ENCODE measurements at regions not wholly inside any gene's neighbourhood (a gene's known extent, or its start where the extent isn't known, plus 50 kb on each side); places are given as distances from the start of the nearest gene placed in this dataset.

DNA sequence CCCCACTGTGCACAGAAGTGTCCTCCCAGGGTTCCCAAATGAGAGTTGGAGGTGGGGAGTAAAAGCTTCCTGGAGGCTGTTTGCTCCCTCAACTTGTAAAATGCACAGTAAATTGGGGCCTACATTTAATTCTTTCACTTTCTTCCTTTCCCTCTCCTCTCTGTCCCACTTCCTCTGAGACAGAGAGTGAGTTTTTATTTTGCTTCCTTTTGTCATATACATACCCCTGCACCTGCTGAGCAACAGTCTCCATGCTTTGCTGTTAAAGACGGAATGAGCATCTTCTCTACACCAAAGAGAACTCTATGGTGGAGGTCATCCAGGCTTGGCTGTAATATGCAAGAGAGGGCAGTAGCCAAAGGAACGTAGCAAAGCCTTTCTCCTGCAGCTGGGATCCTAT, 79.3 kb upstream of the VAV3 start:
- H2BK120ac ChIP-seq (ENCODE audit: low read depth, low read length), result no peak overlapping the region
- no peak overlapping the region for H3K23ac ChIP-seq (ENCODE audit: low read depth, low read length, poor library complexity)
- H2BK5ac ChIP-seq (ENCODE audit: low read length), result no peak overlapping the region
- no peaks in the 10 kb centered on the region for H3K36me3 ChIP-seq (replicated peaks in 1 of 2; ENCODE audit: control insufficient read depth in 2 of 2, insufficient read depth in 2 of 2, low read length in 2 of 2)
- H3K9ac ChIP-seq (ENCODE audit: low read depth, low read length, poor library complexity), result no peak overlapping the region
- H3K18ac ChIP-seq (ENCODE audit: low read length), result no peak overlapping the region
- no peak overlapping the region for H3K27ac ChIP-seq (replicated peaks; ENCODE audit: low read length)
- no peak for DNase-seq (ENCODE audit: low spot score)
- peaks cover 1 to 6% of the 10 kb centered on the region in 2 donors for H3K4me1 ChIP-seq (ENCODE audit: control insufficient read depth in 2 of 2, insufficient read depth in 1 of 2, low read depth in 1 of 2, low read length in 2 of 2)
- no peak overlapping the region for H2AK5ac ChIP-seq (ENCODE audit: low read depth, low read length)
- no peaks in the 10 kb centered on the region for H3K27me3 ChIP-seq (ENCODE audit: control insufficient read depth in 3 of 3, insufficient read depth in 3 of 3, low read depth in 1 of 3, low read length in 3 of 3)
- H2AFZ ChIP-seq (ENCODE audit: low read length), result peak overlapping the region; percentile 3
- no peak overlapping the region for H3K4me2 ChIP-seq (ENCODE audit: insufficient read depth, low read length, poor library complexity, severe bottlenecking)
- no peaks in the 10 kb centered on the region for H3K79me1 ChIP-seq (ENCODE audit: low read depth, low read length)
- no peak overlapping the region for H2BK12ac ChIP-seq (ENCODE audit: low read length)
- peaks cover 0 to 2% of the 10 kb centered on the region in 2 donors for H3K9me3 ChIP-seq (replicated peaks in 1 of 2; ENCODE audit: control insufficient read depth in 2 of 2, insufficient read depth in 1 of 2, low read depth in 1 of 2, low read length in 2 of 2)
- H3K4me3 ChIP-seq (ENCODE audit: low read length in 2 of 2), result no peak overlapping the region
- H4K91ac ChIP-seq (ENCODE audit: low read depth, low read length, poor library complexity), result no peak overlapping the region
- no peak overlapping the region for H2BK15ac ChIP-seq (ENCODE audit: low read length)
- H3K14ac ChIP-seq (ENCODE audit: low read length), result no peak overlapping the region
- H4K8ac ChIP-seq (ENCODE audit: low read depth, low read length), result no peak overlapping the region
- no CpG with 5 or more reads among the region's 2 CpGs for WGBS, 2 donors (ENCODE audit: extremely low coverage in 2 of 2, insufficient read length in 2 of 2, insufficient replicate concordance in 1 of 2)
- H3K4ac ChIP-seq (ENCODE audit: low read length), result no peak overlapping the region

GRCh38 chr1:108043707-108044106, 78.7 kb upstream of the VAV3 start:
- Histone ChIP-seq H3K9me3 (replicated peaks in 1 of 2; ENCODE audit: control insufficient read depth in 2 of 2, insufficient read depth in 1 of 2, low read depth in 1 of 2, low read length in 2 of 2) (peaks cover 0 to 2% of the 10 kb centered on the region in 2 donors), H2BK120ac (ENCODE audit: low read depth, low read length) (no peak overlapping the region), H4K8ac (ENCODE audit: low read depth, low read length) (no peak overlapping the region), H3K14ac (ENCODE audit: low read length) (no peak overlapping the region), H3K4ac (ENCODE audit: low read length) (no peak overlapping the region), H3K36me3 (replicated peaks in 1 of 2; ENCODE audit: control insufficient read depth in 2 of 2, insufficient read depth in 2 of 2, low read length in 2 of 2) (no peaks in the 10 kb centered on the region), H4K91ac (ENCODE audit: low read depth, low read length, poor library complexity) (no peak overlapping the region), H3K9ac (ENCODE audit: low read depth, low read length, poor library complexity) (no peak overlapping the region), H3K4me3 (ENCODE audit: low read length in 2 of 2) (no peak overlapping the region), H3K79me1 (ENCODE audit: low read depth, low read length) (no peaks in the 10 kb centered on the region), H3K4me2 (ENCODE audit: insufficient read depth, low read length, poor library complexity, severe bottlenecking) (no peak overlapping the region), H3K27ac (replicated peaks; ENCODE audit: low read length) (no peak overlapping the region), H2BK15ac (ENCODE audit: low read length) (no peak overlapping the region), H2BK12ac (ENCODE audit: low read length) (no peak overlapping the region), H3K23ac (ENCODE audit: low read depth, low read length, poor library complexity) (no peak overlapping the region), H2BK5ac (ENCODE audit: low read length) (no peak overlapping the region), H2AK5ac (ENCODE audit: low read depth, low read length) (no peak overlapping the region), H3K27me3 (ENCODE audit: control insufficient read depth in 3 of 3, insufficient read depth in 3 of 3, low read depth in 1 of 3, low read length in 3 of 3) (no peaks in the 10 kb centered on the region), H2AFZ (ENCODE audit: low read length) (no peak overlapping the region), H3K18ac (ENCODE audit: low read length) (peak overlapping the region; percentile 54), H3K4me1 (ENCODE audit: control insufficient read depth in 2 of 2, insufficient read depth in 1 of 2, low read depth in 1 of 2, low read length in 2 of 2) (peaks cover 1 to 6% of the 10 kb centered on the region in 2 donors)
- DNase-seq (ENCODE audit: low spot score), result no peak
- no CpG with 5 or more reads among the region's 8 CpGs for WGBS, 2 donors (ENCODE audit: extremely low coverage in 2 of 2, insufficient read length in 2 of 2, insufficient replicate concordance in 1 of 2)

- no peaks in the 10 kb centered on the region for H3K27me3 ChIP-seq (ENCODE audit: control insufficient read depth in 3 of 3, insufficient read depth in 3 of 3, low read depth in 1 of 3, low read length in 3 of 3)
Observed at GRCh38 chr1:108042610-108043009, 77.6 kb upstream of the VAV3 start.

GRCh38 chr1:108041360-108042142, 76.6 kb upstream of the VAV3 start:
- WGBS, 2 donors (ENCODE audit: extremely low coverage in 2 of 2, insufficient read length in 2 of 2, insufficient replicate concordance in 1 of 2), result no CpG with 5 or more reads among the region's 7 CpGs
- Histone ChIP-seq H4K8ac (ENCODE audit: low read depth, low read length) (no peak overlapping the region), H2BK15ac (ENCODE audit: low read length) (no peak overlapping the region), H3K27ac (replicated peaks; ENCODE audit: low read length) (no peak overlapping the region), H4K91ac (ENCODE audit: low read depth, low read length, poor library complexity) (no peak overlapping the region), H3K4me3 (ENCODE audit: low read length in 2 of 2) (no peak overlapping the region), H3K27me3 (ENCODE audit: control insufficient read depth in 3 of 3, insufficient read depth in 3 of 3, low read depth in 1 of 3, low read length in 3 of 3) (no peaks in the 10 kb centered on the region), H3K79me1 (ENCODE audit: low read depth, low read length) (no peaks in the 10 kb centered on the region), H2BK12ac (ENCODE audit: low read length) (no peak overlapping the region), H3K23ac (ENCODE audit: low read depth, low read length, poor library complexity) (no peak overlapping the region), H3K9ac (ENCODE audit: low read depth, low read length, poor library complexity) (no peak overlapping the region), H2BK5ac (ENCODE audit: low read length) (no peak overlapping the region), H3K4me2 (ENCODE audit: insufficient read depth, low read length, poor library complexity, severe bottlenecking) (no peak overlapping the region), H2BK120ac (ENCODE audit: low read depth, low read length) (no peak overlapping the region), H3K4ac (ENCODE audit: low read length) (no peak overlapping the region), H3K36me3 (replicated peaks in 1 of 2; ENCODE audit: control insufficient read depth in 2 of 2, insufficient read depth in 2 of 2, low read length in 2 of 2) (no peaks in the 10 kb centered on the region), H3K14ac (ENCODE audit: low read length) (no peak overlapping the region), H3K4me1 (ENCODE audit: control insufficient read depth in 2 of 2, insufficient read depth in 1 of 2, low read depth in 1 of 2, low read length in 2 of 2) (peaks cover 1 to 6% of the 10 kb centered on the region in 2 donors), H2AFZ (ENCODE audit: low read length) (peak overlapping the region; percentile 42), H2AK5ac (ENCODE audit: low read depth, low read length) (no peak overlapping the region), H3K18ac (ENCODE audit: low read length) (no peak overlapping the region), H3K9me3 (replicated peaks in 1 of 2; ENCODE audit: control insufficient read depth in 2 of 2, insufficient read depth in 1 of 2, low read depth in 1 of 2, low read length in 2 of 2) (no peaks in the 10 kb centered on the region)
- DNase-seq (ENCODE audit: low spot score), result no peak

More at GRCh38 chr1:108042610-108043009, 77.6 kb upstream of the VAV3 start:
- Histone ChIP-seq H3K4me3 (ENCODE audit: low read length in 2 of 2) (no peak overlapping the region), H3K18ac (ENCODE audit: low read length) (no peak overlapping the region), H3K36me3 (replicated peaks in 1 of 2; ENCODE audit: control insufficient read depth in 2 of 2, insufficient read depth in 2 of 2, low read length in 2 of 2) (no peaks in the 10 kb centered on the region), H3K4me1 (ENCODE audit: control insufficient read depth in 2 of 2, insufficient read depth in 1 of 2, low read depth in 1 of 2, low read length in 2 of 2) (peaks cover 1 to 6% of the 10 kb centered on the region in 2 donors), H2BK12ac (ENCODE audit: low read length) (no peak overlapping the region), H4K91ac (ENCODE audit: low read depth, low read length, poor library complexity) (no peak overlapping the region), H3K23ac (ENCODE audit: low read depth, low read length, poor library complexity) (no peak overlapping the region), H2AK5ac (ENCODE audit: low read depth, low read length) (no peak overlapping the region), H3K27ac (replicated peaks; ENCODE audit: low read length) (no peak overlapping the region), H2BK120ac (ENCODE audit: low read depth, low read length) (no peak overlapping the region), H2BK5ac (ENCODE audit: low read length) (no peak overlapping the region), H3K9ac (ENCODE audit: low read depth, low read length, poor library complexity) (no peak overlapping the region), H3K4me2 (ENCODE audit: insufficient read depth, low read length, poor library complexity, severe bottlenecking) (no peak overlapping the region), H3K79me1 (ENCODE audit: low read depth, low read length) (no peaks in the 10 kb centered on the region), H4K8ac (ENCODE audit: low read depth, low read length) (no peak overlapping the region), H2BK15ac (ENCODE audit: low read length) (no peak overlapping the region), H2AFZ (ENCODE audit: low read length) (no peak overlapping the region), H3K9me3 (replicated peaks in 1 of 2; ENCODE audit: control insufficient read depth in 2 of 2, insufficient read depth in 1 of 2, low read depth in 1 of 2, low read length in 2 of 2) (no peaks in the 10 kb centered on the region), H3K4ac (ENCODE audit: low read length) (no peak overlapping the region), H3K14ac (ENCODE audit: low read length) (no peak overlapping the region)
- no CpG with 5 or more reads among the region's 1 CpG for WGBS, 2 donors (ENCODE audit: extremely low coverage in 2 of 2, insufficient read length in 2 of 2, insufficient replicate concordance in 1 of 2)
- DNase-seq (ENCODE audit: low spot score), result no peak
